ENCODE measurements at regions not wholly inside any gene's neighbourhood (a gene's known extent, or its start where the extent isn't known, plus 50 kb on each side); places are given as distances from the start of the nearest gene placed in this dataset.

GRCh38 chr10:36281831-36282331 is 639.8 kb upstream of the FZD8 start:
- TF ChIP-seq CTCF (IDR thresholded peaks at IDR 0.05; ENCODE audit: insufficient read depth, low read depth, low read length) (no peak), EZH2 (IDR thresholded peaks at IDR 0.05; ENCODE audit: insufficient read depth, low read length) (no peak)

Data from astrocyte (in vitro differentiated cells and primary cell).